ENCODE measurements at regions not wholly inside any gene's neighbourhood (a gene's known extent, or its start where the extent isn't known, plus 50 kb on each side); places are given as distances from the start of the nearest gene placed in this dataset.

GRCh38 chr4:14254252-14254651, 626.7 kb upstream of the BOD1L1 start:
- H3K4me2 ChIP-seq (ENCODE audit: control insufficient read depth, extremely low read depth, insufficient read depth, low read depth, low read length), result no peak overlapping the region
- no peak for DNase-seq (ENCODE audit: low read depth, low spot score)
- dilution Hi-C loops (cut with MboI; ENCODE audit: extremely low pct_ligation_motif_present, low sequenced_read_pairs), result no loop called here

GRCh38 chr4:14254926-14255325, 627.4 kb upstream of the BOD1L1 start:
- Histone ChIP-seq H3K9ac (ENCODE audit: control insufficient read depth, extremely low read depth, insufficient read depth, low read length) (no peak overlapping the region), H3K4me1 (ENCODE audit: control insufficient read depth, extremely low read depth, insufficient read depth, low read length) (no peaks in the 10 kb centered on the region), H4K20me1 (ENCODE audit: control insufficient read depth, extremely low read depth, insufficient read depth, low read length) (no peaks in the 10 kb centered on the region), H3K79me2 (ENCODE audit: control insufficient read depth, insufficient read depth, low read length) (no peaks in the 10 kb centered on the region), H3K4me3 (ENCODE audit: control insufficient read depth in 2 of 3, extremely low read depth in 1 of 3, insufficient read depth in 2 of 3, low read depth in 1 of 3, low read length in 3 of 3) (no peak overlapping the region), H3K27ac (ENCODE audit: control insufficient read depth, insufficient read depth, low read length) (no peak overlapping the region), H3K4me2 (ENCODE audit: control insufficient read depth, extremely low read depth, insufficient read depth, low read depth, low read length) (no peak overlapping the region), H3K27me3 (ENCODE audit: control insufficient read depth, extremely low read depth, insufficient read depth, low read length) (no peaks in the 10 kb centered on the region), H3K9me3 (ENCODE audit: control insufficient read depth, low read depth, low read length) (no peaks in the 10 kb centered on the region), H2AFZ (ENCODE audit: control insufficient read depth, low read length) (no peak overlapping the region), H3K36me3 (ENCODE audit: control insufficient read depth in 2 of 2, extremely low read depth in 1 of 2, insufficient read depth in 2 of 2, low read length in 2 of 2) (no peaks in the 10 kb centered on the region), H3K9me1 (ENCODE audit: control insufficient read depth, extremely low read depth, insufficient read depth, low read length) (no peaks in the 10 kb centered on the region)
- no peak for FAIRE-seq
- dilution Hi-C loops (cut with MboI; ENCODE audit: extremely low pct_ligation_motif_present, low sequenced_read_pairs), result no loop called here
- no peak for DNase-seq (ENCODE audit: low read depth, low spot score)
- TF ChIP-seq CTCF (optimal IDR thresholded peaks at IDR 0.05 in 1 of 3, IDR thresholded peaks at IDR 0.05 in 1 of 3, conservative IDR thresholded peaks at IDR 0.05 in 1 of 3; ENCODE audit: extremely low read depth in 1 of 3, insufficient read depth in 2 of 3, low read length in 3 of 3) (no peak), EZH2 (IDR thresholded peaks at IDR 0.05; ENCODE audit: low read length) (no peak)

More at GRCh38 chr4:14254252-14254651, 626.7 kb upstream of the BOD1L1 start:
- no peak overlapping the region for H2AFZ ChIP-seq (ENCODE audit: control insufficient read depth, low read length)
- H3K9ac ChIP-seq (ENCODE audit: control insufficient read depth, extremely low read depth, insufficient read depth, low read length), result no peak overlapping the region
- FAIRE-seq, result no peak
- H3K4me3 ChIP-seq (ENCODE audit: control insufficient read depth in 2 of 3, extremely low read depth in 1 of 3, insufficient read depth in 2 of 3, low read depth in 1 of 3, low read length in 3 of 3), result no peak overlapping the region
- no peak overlapping the region for H3K27ac ChIP-seq (ENCODE audit: control insufficient read depth, insufficient read depth, low read length)
- no peaks in the 10 kb centered on the region for H3K4me1 ChIP-seq (ENCODE audit: control insufficient read depth, extremely low read depth, insufficient read depth, low read length)
- TF ChIP-seq EZH2 (IDR thresholded peaks at IDR 0.05; ENCODE audit: low read length) (no peak), CTCF (optimal IDR thresholded peaks at IDR 0.05 in 1 of 3, IDR thresholded peaks at IDR 0.05 in 1 of 3, conservative IDR thresholded peaks at IDR 0.05 in 1 of 3; ENCODE audit: extremely low read depth in 1 of 3, insufficient read depth in 2 of 3, low read length in 3 of 3) (peak; percentile 72 to 84 (median 79))
- H4K20me1 ChIP-seq (ENCODE audit: control insufficient read depth, extremely low read depth, insufficient read depth, low read length), result no peaks in the 10 kb centered on the region
- H3K27me3 ChIP-seq (ENCODE audit: control insufficient read depth, extremely low read depth, insufficient read depth, low read length), result no peaks in the 10 kb centered on the region
- H3K36me3 ChIP-seq (ENCODE audit: control insufficient read depth in 2 of 2, extremely low read depth in 1 of 2, insufficient read depth in 2 of 2, low read length in 2 of 2), result no peaks in the 10 kb centered on the region
- H3K79me2 ChIP-seq (ENCODE audit: control insufficient read depth, insufficient read depth, low read length), result no peaks in the 10 kb centered on the region
- no peaks in the 10 kb centered on the region for H3K9me1 ChIP-seq (ENCODE audit: control insufficient read depth, extremely low read depth, insufficient read depth, low read length)
- no peaks in the 10 kb centered on the region for H3K9me3 ChIP-seq (ENCODE audit: control insufficient read depth, low read depth, low read length)
